Right kidney (tissue), 1 donor: ENCODE measurements at regions not wholly inside any gene's neighbourhood (a gene's known extent, or its start where the extent isn't known, plus 50 kb on each side); places are given as distances from the start of the nearest gene placed in this dataset.
"Not testable (repeated sequence)": the region's sequence is repeated elsewhere in the genome, so short reads cannot be mapped to it uniquely, and the experiment has no call there.

Source experiments
- DNase-seq: peaks from one replicate; pipeline ENCODE4 v3.0.0-alpha.2; 2016

- no peak for DNase-seq
Observed at GRCh38 chr17:33862772-33863602, 392.1 kb upstream of the CCL2 start.

GRCh38 chr17:33864758-33865229 is 390.3 kb upstream of the CCL2 start:
- DNase-seq = no peak

DNA sequence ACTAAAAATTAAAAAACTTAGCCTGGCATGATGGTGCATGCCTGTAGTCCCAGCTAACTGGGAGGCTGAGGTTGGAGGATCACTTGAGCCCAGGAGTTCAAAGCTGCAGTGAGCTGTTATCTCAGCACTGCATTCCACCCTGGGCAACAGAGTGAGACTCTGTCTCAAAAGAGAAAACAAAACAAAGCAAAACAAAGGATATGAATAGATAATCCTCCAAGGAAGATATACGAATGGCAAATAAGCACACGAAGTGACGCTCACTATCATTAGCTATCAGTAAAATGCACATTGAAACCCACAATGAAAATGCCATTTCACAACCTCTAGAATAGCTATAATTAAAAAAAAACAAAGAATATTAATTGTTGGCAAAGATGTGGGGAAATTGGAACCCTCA is 386.2 kb upstream of the CCL2 start:
- no peak for DNase-seq

DNA sequence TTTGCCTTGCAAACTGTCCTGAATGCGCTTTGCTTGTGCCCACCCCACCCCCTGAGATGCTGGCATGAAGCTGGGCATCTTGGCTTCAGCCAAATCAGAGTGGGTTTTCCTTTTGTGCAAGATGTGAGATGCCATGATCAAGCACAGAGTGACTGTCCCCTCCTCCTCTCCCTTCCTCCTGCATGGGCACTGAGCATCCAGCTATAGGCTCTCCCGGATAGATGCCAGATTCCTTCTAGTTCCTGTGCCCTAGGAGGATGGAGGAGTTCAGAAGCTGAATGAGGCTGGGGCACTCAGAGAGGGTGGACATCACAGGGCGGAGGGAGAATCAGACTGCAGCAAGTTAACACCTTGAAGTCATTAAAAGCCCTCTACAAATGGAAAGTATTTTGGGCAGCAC is 384.1 kb upstream of the CCL2 start:
- no peak for DNase-seq

DNA sequence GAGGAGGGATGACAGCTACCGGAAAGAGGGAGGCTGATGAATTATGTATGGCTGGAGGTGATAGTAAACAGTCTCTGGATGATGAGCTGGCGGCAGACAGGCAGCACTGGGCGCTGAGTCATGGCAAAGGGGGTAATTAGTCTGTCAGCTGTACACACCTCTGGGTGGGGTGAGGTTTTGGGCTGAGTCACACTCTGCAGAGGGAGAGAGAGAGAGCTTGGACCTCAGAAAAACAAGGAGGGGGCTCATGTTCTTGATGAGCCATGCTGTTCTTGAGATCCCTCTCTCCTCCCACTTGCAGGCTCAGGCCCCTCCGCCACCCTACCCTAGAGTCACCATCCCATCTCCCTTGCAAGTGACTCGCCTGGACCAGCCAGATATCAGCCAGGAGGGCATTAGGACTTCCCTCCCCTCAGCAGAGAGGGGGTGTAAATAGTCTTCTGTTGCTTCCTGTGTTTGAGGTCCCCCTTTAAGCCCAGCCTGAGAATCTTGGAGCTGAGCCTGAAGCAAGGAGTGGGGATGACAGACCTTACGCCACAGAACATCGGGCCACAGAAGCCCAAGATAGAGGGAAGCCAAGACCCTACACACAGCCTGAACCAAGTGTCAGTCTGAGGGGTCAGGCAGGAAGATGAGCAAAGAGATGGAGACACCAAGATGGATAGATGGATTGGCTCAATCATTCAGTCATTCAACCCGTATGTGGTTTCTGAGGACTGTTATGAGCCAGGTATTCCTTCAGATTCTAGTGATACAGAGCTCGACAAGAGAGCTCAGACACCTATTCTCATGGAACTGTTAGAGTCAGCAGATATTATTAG is 383.2 kb upstream of the CCL2 start:
- DNase-seq = no peak

- no peak for DNase-seq
Observed at GRCh38 chr17:33873201-33873617, 381.9 kb upstream of the CCL2 start.

GRCh38 chr17:33874617-33875060 is 380.4 kb upstream of the CCL2 start:
- no peak for DNase-seq

DNA sequence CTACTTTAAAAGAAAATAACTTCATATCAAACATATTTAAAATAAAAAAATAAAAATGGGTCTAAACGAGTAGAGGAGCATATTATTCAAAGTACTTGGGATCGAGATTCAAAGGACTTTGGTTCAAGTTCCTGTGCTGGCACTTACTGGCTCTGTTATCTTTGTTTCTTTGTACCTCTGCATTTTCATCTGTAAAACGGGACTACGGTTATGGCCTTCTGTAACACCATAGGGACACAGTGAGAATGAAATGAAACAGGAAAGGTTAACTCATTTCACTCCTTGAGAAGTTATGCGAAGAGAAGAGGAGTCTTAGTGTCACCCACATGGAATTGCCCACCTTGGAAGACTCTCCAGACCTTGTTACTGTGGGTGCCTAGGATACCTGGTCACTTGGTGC is 379.1 kb upstream of the CCL2 start:
- DNase-seq = no peak

- DNase-seq = not testable (repeated sequence)
Observed at GRCh38 chr17:33882273-33882672, 372.8 kb upstream of the CCL2 start.

- not testable (repeated sequence) for DNase-seq
Observed at GRCh38 chr17:33882677-33883076, 372.4 kb upstream of the CCL2 start.

GRCh38 chr17:33888455-33888854 is 366.6 kb upstream of the CCL2 start:
- DNase-seq = no peak

DNA sequence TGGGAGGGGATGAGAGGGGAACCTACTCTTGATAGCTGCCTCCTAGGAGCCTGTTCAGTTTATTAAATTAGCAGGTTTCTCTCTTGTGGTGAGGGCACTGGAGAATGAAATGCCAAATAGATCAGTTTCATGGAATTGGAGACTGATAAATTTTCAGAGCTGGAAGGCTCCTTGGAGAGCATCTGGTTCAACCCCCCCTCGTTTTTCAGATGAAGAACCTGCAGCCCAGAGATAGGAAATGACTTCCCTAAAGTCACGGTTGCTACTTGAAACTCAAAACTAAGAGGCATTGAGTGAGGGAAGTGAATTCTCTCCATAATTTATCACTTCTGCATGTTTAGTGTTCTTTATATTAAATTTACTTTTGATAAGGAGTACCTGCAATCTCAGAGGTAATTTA is 366.0 kb upstream of the CCL2 start:
- DNase-seq = no peak

DNA sequence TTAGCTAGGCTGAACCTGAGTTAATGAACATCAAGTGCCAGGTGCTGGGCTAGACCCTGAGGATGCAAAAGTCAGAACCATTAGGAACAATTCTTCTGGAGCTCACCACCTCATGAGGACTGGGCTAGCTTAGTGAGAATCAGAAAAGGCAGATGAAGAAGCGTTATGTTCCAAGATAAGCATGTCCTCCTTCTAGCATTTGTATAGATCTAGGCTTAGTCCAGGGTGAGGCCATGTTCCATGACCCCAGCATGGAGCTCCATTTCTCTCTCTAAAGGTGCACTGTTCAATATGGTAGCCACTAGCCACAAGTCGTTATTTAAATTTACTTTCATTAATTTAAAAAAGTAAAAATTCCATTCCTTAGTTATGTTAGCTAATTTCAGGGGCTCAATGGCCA is 365.3 kb upstream of the CCL2 start:
- DNase-seq = no peak

DNA sequence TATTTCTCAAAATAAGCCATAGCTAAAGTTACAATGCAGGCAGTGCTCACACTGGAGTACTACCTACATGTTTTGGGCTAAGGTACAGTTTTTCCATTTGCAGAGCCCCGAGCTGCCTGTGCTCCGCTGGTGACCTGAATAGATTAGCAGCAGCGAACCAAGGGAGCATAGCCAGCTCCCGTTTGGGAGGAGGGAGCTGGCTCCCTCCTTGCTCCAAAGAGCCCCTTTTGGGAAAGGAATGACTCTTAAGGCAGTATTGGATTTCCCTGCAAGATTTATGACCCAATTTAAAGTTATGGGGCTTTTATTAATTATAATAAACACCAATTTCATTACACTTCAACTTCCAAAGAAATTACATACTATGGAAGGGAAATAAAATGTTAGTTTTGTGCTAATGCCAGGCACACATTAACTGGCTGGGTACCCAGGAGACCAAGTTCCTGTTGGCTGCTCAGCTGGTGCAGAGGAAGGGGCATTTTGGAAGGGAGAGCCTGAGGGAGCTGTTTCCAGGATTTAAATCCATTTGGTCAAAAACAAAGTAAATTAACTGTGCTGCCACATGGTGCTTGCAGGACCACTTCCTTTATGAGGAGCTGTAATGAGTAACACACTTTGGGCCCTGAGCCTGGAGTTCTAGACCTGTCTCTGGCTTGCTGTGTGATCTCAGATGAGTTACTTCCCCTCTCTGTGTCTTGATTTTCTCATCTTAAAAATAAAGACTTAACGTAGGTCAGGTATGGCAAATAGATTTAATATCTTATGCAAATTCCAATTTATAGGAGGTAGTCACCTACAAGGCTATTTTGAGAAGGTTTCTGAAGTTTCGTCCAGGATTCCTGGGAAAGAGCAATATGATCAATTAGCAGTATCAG is 362.1 kb upstream of the CCL2 start:
- peak; percentile 11 for DNase-seq

- DNase-seq = no peak
Observed at GRCh38 chr17:33895491-33895890, 359.6 kb upstream of the CCL2 start.

DNA sequence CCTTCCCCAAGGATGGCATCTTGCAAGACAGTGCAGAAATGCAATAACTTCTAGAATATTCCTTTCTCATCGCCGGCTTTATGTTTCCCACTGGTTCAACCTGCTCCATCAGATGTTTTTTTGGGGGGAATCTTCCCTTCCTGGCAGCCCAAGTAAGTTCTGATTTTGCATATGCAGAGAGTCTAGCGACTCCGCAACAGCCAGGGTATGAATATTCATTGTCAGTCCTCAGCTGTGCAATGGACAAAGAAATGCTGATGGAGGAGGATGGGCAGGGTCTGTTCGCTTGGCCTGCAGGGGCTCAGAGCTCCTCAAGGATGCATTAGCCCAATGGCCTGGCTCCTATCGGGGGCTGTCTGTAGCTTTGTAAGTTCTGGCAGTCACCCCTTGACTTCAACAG is 358.8 kb upstream of the CCL2 start:
- DNase-seq = no peak

- no peak for DNase-seq
Observed at GRCh38 chr17:33901085-33901484, 354.0 kb upstream of the CCL2 start.

DNA sequence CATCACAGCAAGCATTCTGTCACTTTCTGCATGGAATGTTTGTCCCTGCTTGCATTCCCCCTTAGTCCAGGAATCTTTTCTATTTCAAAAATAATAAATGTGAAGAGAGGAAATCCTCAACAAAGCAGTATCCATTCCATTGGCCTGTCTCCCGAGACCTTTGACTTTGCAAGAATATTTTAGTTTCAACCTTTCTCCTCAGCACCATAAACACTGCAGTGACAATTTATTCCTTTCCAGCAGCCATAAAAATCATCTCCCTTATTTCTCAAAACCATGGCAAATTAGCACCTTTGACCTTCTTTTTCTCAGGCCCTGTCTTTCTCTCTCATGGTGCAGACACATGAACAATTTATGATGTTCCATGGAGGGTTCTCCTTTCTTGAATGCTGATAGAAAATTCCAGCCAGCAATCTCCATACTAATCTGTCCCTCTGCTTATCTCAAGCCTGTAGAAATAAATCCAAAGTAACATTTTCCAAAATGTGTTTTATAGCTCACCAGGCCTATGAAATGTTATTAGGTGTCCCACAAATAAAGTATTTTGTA is 352.1 kb upstream of the CCL2 start:
- no peak for DNase-seq

DNA sequence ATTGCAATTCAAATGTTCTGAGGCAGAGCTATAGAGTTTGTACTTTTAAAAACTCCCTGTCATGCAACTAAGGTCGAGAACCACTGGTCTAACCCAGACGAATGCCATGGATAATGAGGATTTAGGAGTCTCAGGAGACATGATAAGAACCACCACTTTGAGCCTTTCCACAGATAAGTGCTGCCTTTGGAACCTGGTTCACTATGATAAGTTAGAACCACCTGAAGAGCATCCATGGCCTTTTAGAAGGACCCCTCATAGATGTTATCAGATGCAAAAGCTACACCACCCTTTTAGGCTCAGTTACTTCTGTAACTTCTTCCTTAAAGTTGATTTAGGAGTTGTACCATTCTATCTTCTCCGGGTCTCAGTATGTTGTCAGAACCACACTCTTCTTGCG is 350.6 kb upstream of the CCL2 start:
- no peak for DNase-seq

GRCh38 chr17:33905338-33905800 is 349.7 kb upstream of the CCL2 start:
- no peak for DNase-seq

DNA sequence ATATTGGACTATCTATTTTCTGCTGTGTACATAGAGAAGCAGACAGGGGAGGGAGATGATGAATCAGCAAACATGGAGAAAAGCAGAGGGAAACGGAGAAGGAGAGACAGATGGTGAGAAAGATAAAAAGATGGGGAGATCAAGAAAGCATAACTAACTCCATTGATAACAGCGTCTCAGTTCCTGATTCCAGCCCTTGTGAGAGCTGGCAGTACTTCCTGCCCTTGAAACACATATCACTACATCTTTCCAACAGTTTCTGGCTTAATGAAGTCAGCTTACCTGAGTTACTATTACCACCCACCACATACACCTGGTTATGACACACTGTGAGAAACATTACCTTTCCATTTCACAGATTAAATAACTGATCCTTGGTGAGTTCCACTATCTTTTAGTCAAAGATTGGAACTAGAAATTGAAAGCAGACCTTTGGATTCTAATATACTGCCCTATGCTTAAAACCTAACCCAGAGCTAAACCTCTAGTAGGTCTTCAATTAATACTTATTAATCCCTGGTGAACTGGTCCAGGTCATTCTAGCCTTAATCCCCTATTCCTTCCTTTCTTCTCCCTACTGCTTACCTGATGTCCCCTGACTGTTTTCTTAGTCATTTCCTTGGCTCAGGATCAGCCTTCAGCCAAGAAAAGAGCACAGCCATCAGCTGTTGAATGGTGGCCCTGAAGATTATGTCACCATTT is 346.6 kb upstream of the CCL2 start:
- DNase-seq = no peak
